T-cell (primary cell): ENCODE measurements at regions not wholly inside any gene's neighbourhood (a gene's known extent, or its start where the extent isn't known, plus 50 kb on each side); places are given as distances from the start of the nearest gene placed in this dataset.

Experiments
- ATAC-seq, 4 experiments: fragments of 200-7000 bp in 3 of 4; fragments of 150-1000 bp in 1 of 4; cut with Tn5 transposase; replicated peaks in 1 of 4; 1 replicate in 3 of 4; 2 replicates in 1 of 4; pipeline ENCODE4 v1.10.0; 2021; ENCODE audit warnings: moderate library complexity in 3 of 4, mild to moderate bottlenecking in 2 of 4, moderate number of reproducible peaks in 1 of 4
- CTCF ChIA-PET, 2 donors: fragments of 300-600 bp; sonication (Branson Sonifier 250); formaldehyde crosslinking; loops; one replicate each; lab custom pipeline; 2022; ENCODE audit warnings: antibody characterized with exemption in 2 of 2; lab: Charles Lee
- POLR2A ChIA-PET, 2 donors: fragments of 300-600 bp; sonication (Branson Sonifier 250); formaldehyde crosslinking; loops; one replicate each; lab custom pipeline; 2022; ENCODE audit warnings: antibody characterized with exemption in 2 of 2; lab: Charles Lee
- DNase-seq, 35 experiments: peaks; one replicate each; pipeline versions ENCODE4 v3.0.0 to v3.0.0-alpha.2; 2013 to 2023
- H3K27ac ChIP-seq: one replicate; pipeline ENCODE4 v1.5.1; 2013; ENCODE audit warnings: low read length
- H3K27me3 ChIP-seq, 2 experiments: replicated peaks in 1 of 2; 1 replicate in 1 of 2; 2 replicates in 1 of 2; pipeline versions ENCODE4 v1.6.1 to v1.7.0; 2013; ENCODE audit warnings: low read length in 1 of 2, mixed read lengths in 1 of 2; ENCODE audit not compliant: control insufficient read depth in 2 of 2, insufficient read depth in 2 of 2; ENCODE audit errors: extremely low read depth in 1 of 2
- H3K36me3 ChIP-seq, 2 donors: 1 replicate in 1 of 2; 2 replicates in 1 of 2; pipeline versions ENCODE4 v1.6.1 to v1.7.0; 2013; ENCODE audit warnings: low read length in 1 of 2; ENCODE audit not compliant: control insufficient read depth in 2 of 2, insufficient read depth in 1 of 2; ENCODE audit errors: extremely low read depth in 1 of 2
- H3K4me1 ChIP-seq, 2 experiments: 1 replicate in 1 of 2; 2 replicates in 1 of 2; pipeline versions ENCODE4 v1.6.1 to v1.7.0; 2013; ENCODE audit warnings: low read length in 2 of 2, mixed read lengths in 1 of 2; ENCODE audit not compliant: insufficient read depth in 2 of 2, control insufficient read depth in 1 of 2; ENCODE audit errors: extremely low read depth in 1 of 2
- H3K4me3 ChIP-seq, 2 donors: 1 replicate in 1 of 2; 2 replicates in 1 of 2; pipeline versions ENCODE4 v1.5.1 to v1.7.0; 2013; ENCODE audit warnings: mild to moderate bottlenecking in 2 of 2, low read length in 1 of 2, moderate library complexity in 1 of 2; ENCODE audit not compliant: control insufficient read depth in 1 of 2; ENCODE audit errors: extremely low read depth in 1 of 2
- H3K9me3 ChIP-seq: 2 replicates; pipeline ENCODE4 v1.7.0; 2013
- H3K27ac Mint-ChIP-seq, 2 donors: one replicate each; pipeline ENCODE4 v1.8.0; 2020 to 2021; ENCODE audit warnings: mild to moderate bottlenecking in 2 of 2, mixed read lengths in 2 of 2
- H3K27me3 Mint-ChIP-seq, 2 donors: one replicate each; pipeline ENCODE4 v1.8.0; 2021 to 2022; ENCODE audit warnings: mixed read lengths in 2 of 2
- H3K36me3 Mint-ChIP-seq: one replicate; pipeline ENCODE4 v1.8.0; 2021; ENCODE audit warnings: mixed read lengths
- H3K4me1 Mint-ChIP-seq, 3 donors: one replicate each; pipeline ENCODE4 v1.8.0; 2020 to 2022; ENCODE audit warnings: mixed read lengths in 3 of 3, mild to moderate bottlenecking in 1 of 3
- H3K4me3 Mint-ChIP-seq, 3 donors: one replicate each; pipeline ENCODE4 v1.8.0; 2020 to 2022; ENCODE audit warnings: mild to moderate bottlenecking in 3 of 3, mixed read lengths in 3 of 3, moderate library complexity in 3 of 3
- H3K9me3 Mint-ChIP-seq, 3 donors: one replicate each; pipeline ENCODE4 v1.8.0; 2020 to 2022; ENCODE audit warnings: mixed read lengths in 3 of 3
- WGBS: methylation state at CpG from one replicate; pipeline ENCODE4 v1.1.5; 2013; ENCODE audit warnings: missing lambda C conversion rate; ENCODE audit not compliant: insufficient coverage; 5-methylcytosine and 5-hydroxymethylcytosine counted together

GRCh38 chr5:164345853-164346252 lies 840.4 kb downstream of the MAT2B start:
- no peaks in the 10 kb centered on the region for H3K27me3 ChIP-seq
- Mint-ChIP-seq H3K27ac (no peak overlapping the region), H3K27me3 (no peaks in the 10 kb centered on the region), H3K4me3 (no peak overlapping the region), H3K4me1 (no peaks in the 10 kb centered on the region), H3K9me3 (peaks cover 0 to 9% (median 2%) of the 10 kb centered on the region in 3 donors), H3K36me3 (no peaks in the 10 kb centered on the region)
- H3K4me3 ChIP-seq, result no peak overlapping the region
- no peaks in the 10 kb centered on the region for H3K36me3 ChIP-seq
- H3K9me3 ChIP-seq, result no peaks in the 10 kb centered on the region
- DNase-seq (no peak), ATAC-seq (no peak)
- WGBS, result 89% methylated on average over 1 of the region's 3 CpGs
- H3K4me1 ChIP-seq, result no peaks in the 10 kb centered on the region
- POLR2A ChIA-PET, result no interaction called here
- CTCF ChIA-PET, result no interaction called here
- H3K27ac ChIP-seq, result no peak overlapping the region

DNA sequence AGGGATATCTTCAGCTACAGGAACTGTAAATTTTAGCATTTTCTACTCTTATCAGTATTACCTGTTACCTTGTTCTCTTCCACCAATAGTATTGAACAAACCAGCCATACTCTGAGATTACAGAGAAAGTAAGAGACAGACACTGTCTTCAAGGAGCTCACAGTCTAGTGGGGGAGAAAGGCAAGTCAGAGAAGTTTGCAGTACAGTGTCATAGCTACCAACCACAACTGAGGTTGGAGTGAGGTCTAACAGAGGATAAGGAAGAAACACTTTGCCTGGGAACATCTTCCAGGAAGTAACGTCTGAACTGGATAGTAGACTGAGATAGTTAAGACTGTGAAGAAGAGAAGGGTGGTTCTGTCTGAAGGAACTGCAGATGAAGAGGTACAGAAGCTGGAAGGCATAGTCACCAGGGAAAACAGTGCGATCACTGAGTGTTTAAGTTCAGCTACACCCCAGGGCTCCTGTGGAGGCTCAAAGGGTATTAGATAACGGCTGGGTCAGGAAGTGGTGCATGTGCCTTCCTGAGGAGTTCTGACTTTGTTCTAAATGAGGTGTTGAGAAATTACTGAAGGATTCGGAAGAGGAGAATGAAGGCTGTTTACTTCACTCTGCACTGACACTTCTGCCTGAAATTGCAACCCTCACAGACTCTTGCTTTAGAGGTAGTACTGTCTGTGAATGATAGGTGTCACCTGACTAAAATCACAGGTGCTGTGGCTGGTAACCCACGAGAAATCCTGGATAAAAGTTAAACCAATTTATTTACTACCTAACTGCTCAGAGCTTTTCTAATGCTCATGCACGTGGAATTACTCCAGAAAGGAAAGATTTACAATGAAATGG lies 841.6 kb downstream of the MAT2B start:
- no peaks in the 10 kb centered on the region for H3K27me3 Mint-ChIP-seq
- no peaks in the 10 kb centered on the region for H3K27me3 ChIP-seq
- H3K4me3 ChIP-seq, result no peak overlapping the region
- no peak overlapping the region for H3K4me3 Mint-ChIP-seq
- CTCF ChIA-PET, result no interaction called here
- H3K27ac ChIP-seq, result no peak overlapping the region
- ATAC-seq (no peak), DNase-seq (no peak)
- no peaks in the 10 kb centered on the region for H3K36me3 Mint-ChIP-seq
- no peaks in the 10 kb centered on the region for H3K36me3 ChIP-seq
- 31% methylated on average over 4 of the region's 6 CpGs for WGBS
- H3K9me3 Mint-ChIP-seq, result peaks cover 0 to 9% (median 2%) of the 10 kb centered on the region in 3 donors
- H3K27ac Mint-ChIP-seq, result no peak overlapping the region
- H3K9me3 ChIP-seq, result no peaks in the 10 kb centered on the region
- no peaks in the 10 kb centered on the region for H3K4me1 ChIP-seq
- POLR2A ChIA-PET, result no interaction called here
- H3K4me1 Mint-ChIP-seq, result no peaks in the 10 kb centered on the region

- H3K27me3 Mint-ChIP-seq, result no peaks in the 10 kb centered on the region
- no peak overlapping the region for H3K27ac ChIP-seq
- CTCF ChIA-PET, result no interaction called here
- WGBS, result 88% methylated on average over 1 of the region's 1 CpG
- no peaks in the 10 kb centered on the region for H3K27me3 ChIP-seq
- H3K36me3 Mint-ChIP-seq, result no peaks in the 10 kb centered on the region
- no peak overlapping the region for H3K27ac Mint-ChIP-seq
- H3K4me3 Mint-ChIP-seq, result no peak overlapping the region
- no peaks in the 10 kb centered on the region for H3K4me1 Mint-ChIP-seq
- POLR2A ChIA-PET, result no interaction called here
- DNase-seq (no peak), ATAC-seq (no peak)
- H3K9me3 ChIP-seq, result no peaks in the 10 kb centered on the region
- no peaks in the 10 kb centered on the region for H3K4me1 ChIP-seq
- H3K4me3 ChIP-seq, result no peak overlapping the region
- no peaks in the 10 kb centered on the region for H3K36me3 ChIP-seq
- H3K9me3 Mint-ChIP-seq, result peaks cover 2 to 9% (median 5%) of the 10 kb centered on the region in 3 donors
Observed at GRCh38 chr5:164350236-164350635, 844.8 kb downstream of the MAT2B start.

DNA sequence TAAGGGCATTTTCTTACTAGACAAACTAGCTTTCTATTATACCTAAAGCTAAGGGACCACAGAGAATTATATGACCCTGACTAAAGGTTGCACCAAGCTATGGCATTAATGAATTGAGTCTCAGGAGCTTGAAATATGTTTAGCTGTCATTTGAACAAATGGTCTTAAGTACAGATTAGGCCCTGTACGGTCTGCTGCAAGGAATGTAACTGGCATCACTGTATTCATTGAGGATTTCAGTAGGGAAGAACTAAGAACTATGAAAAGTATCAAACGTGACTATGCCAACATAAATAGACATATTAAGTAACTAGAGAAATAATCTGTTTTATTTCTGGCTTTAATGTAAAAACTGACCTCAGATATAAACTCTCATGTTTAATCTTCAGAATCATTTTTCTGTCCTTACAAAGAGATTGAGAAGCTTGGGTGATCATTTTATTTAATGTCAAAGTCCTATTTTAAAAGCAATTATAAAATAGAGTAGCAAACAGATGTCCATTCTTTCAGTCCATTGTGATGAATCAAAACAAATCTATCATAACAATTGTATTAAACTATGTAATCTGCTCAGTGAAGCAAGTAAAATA lies 845.9 kb downstream of the MAT2B start:
- ChIA-PET POLR2A (no interaction called here), CTCF (interaction anchor here in 1 of 2 donors (0.5 kb wide), 1 partner anchor 14 kb away, joined by 3 read pairs; no protein-coding TSS in a partner anchor)
- no peaks in the 10 kb centered on the region for H3K27me3 ChIP-seq
- no peaks in the 10 kb centered on the region for H3K9me3 ChIP-seq
- peaks cover 2 to 11% (median 7%) of the 10 kb centered on the region in 3 donors for H3K9me3 Mint-ChIP-seq
- no peak overlapping the region for H3K4me3 ChIP-seq
- H3K27me3 Mint-ChIP-seq, result no peaks in the 10 kb centered on the region
- no peaks in the 10 kb centered on the region for H3K36me3 ChIP-seq
- no peak for DNase-seq
- no peak overlapping the region for H3K4me3 Mint-ChIP-seq
- no peak for ATAC-seq
- no peaks in the 10 kb centered on the region for H3K4me1 Mint-ChIP-seq
- H3K27ac Mint-ChIP-seq, result no peak overlapping the region
- WGBS, result no CpG with 5 or more reads among the region's 2 CpGs
- H3K4me1 ChIP-seq, result no peaks in the 10 kb centered on the region
- no peaks in the 10 kb centered on the region for H3K36me3 Mint-ChIP-seq
- H3K27ac ChIP-seq, result no peak overlapping the region

- ATAC-seq (no peak), DNase-seq (no peak)
- no peaks in the 10 kb centered on the region for H3K27me3 Mint-ChIP-seq
- H3K36me3 ChIP-seq, result no peaks in the 10 kb centered on the region
- peaks cover 5 to 7% (median 6%) of the 10 kb centered on the region in 3 donors for H3K9me3 Mint-ChIP-seq
- no peaks in the 10 kb centered on the region for H3K36me3 Mint-ChIP-seq
- H3K4me3 Mint-ChIP-seq, result no peak overlapping the region
- WGBS, result no CpG with 5 or more reads among the region's 2 CpGs
- no peaks in the 10 kb centered on the region for H3K4me1 Mint-ChIP-seq
- CTCF ChIA-PET, result no interaction called here
- H3K27ac Mint-ChIP-seq, result no peak overlapping the region
- no peaks in the 10 kb centered on the region for H3K27me3 ChIP-seq
- H3K4me3 ChIP-seq, result no peak overlapping the region
- H3K9me3 ChIP-seq, result no peaks in the 10 kb centered on the region
- POLR2A ChIA-PET, result no interaction called here
- no peak overlapping the region for H3K27ac ChIP-seq
- no peaks in the 10 kb centered on the region for H3K4me1 ChIP-seq
Observed at GRCh38 chr5:164352695-164353094, 847.3 kb downstream of the MAT2B start.

DNA sequence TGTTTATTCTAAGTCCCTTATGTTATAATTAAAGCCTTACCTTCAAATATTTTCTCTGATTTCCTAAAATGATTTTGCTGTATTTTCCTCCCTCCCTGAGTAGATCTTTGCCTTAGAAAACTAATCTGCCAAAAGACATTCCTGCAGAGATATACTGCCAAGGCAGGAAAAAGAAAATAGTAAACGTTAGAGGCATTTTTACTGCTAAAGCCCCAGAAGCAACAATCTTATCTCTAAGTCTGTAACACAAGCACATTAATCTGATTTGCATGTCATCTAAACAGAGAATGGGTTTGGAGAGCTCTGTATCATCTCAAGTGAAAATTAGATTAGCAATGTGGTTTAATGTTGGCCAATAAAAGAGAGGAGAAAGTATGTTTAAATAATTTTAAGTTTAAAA lies 847.7 kb downstream of the MAT2B start:
- no peak overlapping the region for H3K4me3 Mint-ChIP-seq
- H3K27ac ChIP-seq, result no peak overlapping the region
- no peaks in the 10 kb centered on the region for H3K36me3 ChIP-seq
- ChIA-PET POLR2A (no interaction called here), CTCF (no interaction called here)
- no peaks in the 10 kb centered on the region for H3K9me3 ChIP-seq
- no peak for ATAC-seq
- no peak overlapping the region for H3K27ac Mint-ChIP-seq
- H3K4me1 ChIP-seq, result no peaks in the 10 kb centered on the region
- H3K9me3 Mint-ChIP-seq, result peaks cover 5 to 7% (median 6%) of the 10 kb centered on the region in 3 donors
- WGBS, result no CpG with 5 or more reads among the region's 1 CpG
- no peak overlapping the region for H3K4me3 ChIP-seq
- DNase-seq, result no peak
- H3K4me1 Mint-ChIP-seq, result no peaks in the 10 kb centered on the region
- H3K36me3 Mint-ChIP-seq, result no peaks in the 10 kb centered on the region
- no peaks in the 10 kb centered on the region for H3K27me3 Mint-ChIP-seq
- no peaks in the 10 kb centered on the region for H3K27me3 ChIP-seq
